T-helper 17 cell (primary cell): ENCODE measurements at regions not wholly inside any gene's neighbourhood (a gene's known extent, or its start where the extent isn't known, plus 50 kb on each side); places are given as distances from the start of the nearest gene placed in this dataset.

Experiments
- ATAC-seq: fragments of 150-1000 bp; cut with Tn5 transposase; 2 replicates; pipeline ENCODE4 v1.10.0; 2021; ENCODE audit warnings: mild to moderate bottlenecking, moderate library complexity
- DNase-seq, 3 donors: peaks; one replicate each; pipeline versions ENCODE4 v3.0.0 to v3.0.0-alpha.2; 2020 to 2021
- H3K9me3 ChIP-seq: one replicate; pipeline ENCODE4 v1.7.0; 2013; ENCODE audit warnings: low read length, mild to moderate bottlenecking; ENCODE audit not compliant: control insufficient read depth, poor library complexity, severe bottlenecking
- H3K27ac Mint-ChIP-seq: one replicate; pipeline ENCODE4 v1.8.0; 2022; ENCODE audit warnings: mild to moderate bottlenecking, moderate library complexity, mixed read lengths
- H3K27me3 Mint-ChIP-seq: one replicate; pipeline ENCODE4 v1.8.0; 2022; ENCODE audit warnings: mixed read lengths
- H3K36me3 Mint-ChIP-seq: one replicate; pipeline ENCODE4 v1.8.0; 2022; ENCODE audit warnings: low read depth, mixed read lengths
- H3K4me1 Mint-ChIP-seq: one replicate; pipeline ENCODE4 v1.8.0; 2022; ENCODE audit warnings: mild to moderate bottlenecking, mixed read lengths
- H3K4me3 Mint-ChIP-seq: one replicate; pipeline ENCODE4 v1.8.0; 2022; ENCODE audit warnings: mild to moderate bottlenecking, moderate library complexity, mixed read lengths

DNA sequence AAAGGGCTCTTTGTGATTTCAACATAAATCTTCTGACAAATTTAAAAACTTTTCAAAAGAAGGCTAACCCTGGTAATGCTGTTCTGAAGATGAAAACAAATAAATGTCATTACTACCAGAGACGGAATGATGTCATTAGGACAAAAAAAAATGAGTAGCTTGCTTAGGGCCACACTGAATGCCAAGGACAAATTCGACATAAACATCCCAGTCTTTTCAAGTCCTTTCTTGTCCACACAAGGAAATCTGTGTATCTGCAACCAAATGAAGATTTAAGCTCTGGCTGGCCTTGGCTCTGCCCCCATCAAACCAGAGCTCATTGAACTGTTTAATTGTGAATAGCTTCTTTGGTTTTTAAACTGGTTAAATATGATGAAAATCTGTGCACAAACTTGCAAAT lies 592.7 kb downstream of the TLE1 start:
- DNase-seq (no peak), ATAC-seq (no peak)
- H3K9me3 ChIP-seq: no peaks in the 10 kb centered on the region
- Mint-ChIP-seq H3K36me3 (no peaks in the 10 kb centered on the region), H3K27me3 (no peaks in the 10 kb centered on the region), H3K27ac (no peak overlapping the region), H3K4me1 (no peaks in the 10 kb centered on the region), H3K4me3 (no peak overlapping the region)

DNA sequence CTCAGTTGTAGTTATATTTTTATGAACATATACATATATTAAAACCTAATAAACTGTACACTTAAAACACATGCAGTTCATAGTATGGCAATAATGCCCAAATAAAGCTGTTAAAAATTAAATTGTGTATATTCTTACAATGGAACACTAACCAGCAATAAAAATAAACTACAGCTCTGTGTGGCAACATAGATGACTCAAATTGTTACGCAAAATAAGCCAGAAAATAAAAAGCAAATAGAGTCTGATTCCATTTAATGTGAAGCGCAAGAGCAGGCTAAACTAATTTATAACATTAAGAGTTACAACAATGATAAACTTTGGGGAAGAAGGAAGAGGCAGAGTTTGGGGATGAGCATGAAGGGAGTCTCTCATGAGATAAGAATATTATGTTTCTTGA lies 597.3 kb downstream of the TLE1 start:
- Mint-ChIP-seq H3K4me3 (no peak overlapping the region), H3K27me3 (no peaks in the 10 kb centered on the region), H3K36me3 (no peaks in the 10 kb centered on the region), H3K4me1 (no peaks in the 10 kb centered on the region), H3K27ac (no peak overlapping the region)
- no peaks in the 10 kb centered on the region for H3K9me3 ChIP-seq
- ATAC-seq: no peak
- no peak for DNase-seq

DNA sequence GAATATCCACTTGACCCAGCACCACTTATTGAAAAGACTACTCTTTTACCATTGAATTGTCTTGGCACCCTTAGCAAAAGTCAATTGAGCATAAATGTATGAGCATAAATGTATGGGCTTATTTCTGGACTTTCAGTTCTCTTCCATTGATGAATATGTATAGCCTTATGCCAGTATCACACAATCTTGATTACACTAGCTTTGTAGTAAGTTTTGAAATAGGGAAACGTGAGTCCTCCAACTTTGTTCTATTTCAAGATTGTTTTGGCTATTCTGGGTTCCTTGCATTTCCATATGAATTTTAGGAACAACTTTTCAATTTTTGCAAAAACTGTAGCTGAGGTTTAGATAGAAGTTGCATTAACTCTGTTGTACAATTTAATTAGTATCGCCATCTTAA lies 601.0 kb downstream of the TLE1 start:
- no peak overlapping the region for H3K27ac Mint-ChIP-seq
- ATAC-seq: no peak
- no peaks in the 10 kb centered on the region for H3K36me3 Mint-ChIP-seq
- H3K4me3 Mint-ChIP-seq: no peak overlapping the region
- no peaks in the 10 kb centered on the region for H3K27me3 Mint-ChIP-seq
- H3K4me1 Mint-ChIP-seq: no peaks in the 10 kb centered on the region
- no peaks in the 10 kb centered on the region for H3K9me3 ChIP-seq
- DNase-seq: no peak

DNA sequence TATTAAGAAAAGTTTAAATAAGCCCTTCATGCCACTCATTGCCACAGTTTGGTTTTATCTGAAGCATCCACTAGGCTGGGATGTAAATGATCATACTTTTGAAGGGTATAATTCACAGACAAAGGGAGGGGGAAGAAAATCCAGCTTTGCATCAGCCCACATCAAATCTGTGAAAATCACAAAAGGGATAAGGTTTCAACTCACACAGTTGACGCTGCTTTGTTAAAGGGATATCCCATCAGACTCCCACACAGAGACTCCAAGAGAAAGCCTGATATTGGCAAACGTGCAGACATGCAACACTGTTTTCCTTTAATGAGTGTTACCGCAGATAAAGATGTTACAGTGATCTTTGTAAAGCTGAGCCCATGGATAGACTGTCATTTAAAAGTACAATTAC lies 602.9 kb downstream of the TLE1 start:
- no peaks in the 10 kb centered on the region for H3K4me1 Mint-ChIP-seq
- H3K27ac Mint-ChIP-seq: no peak overlapping the region
- no peak for ATAC-seq
- no peaks in the 10 kb centered on the region for H3K36me3 Mint-ChIP-seq
- H3K4me3 Mint-ChIP-seq: no peak overlapping the region
- no peaks in the 10 kb centered on the region for H3K9me3 ChIP-seq
- DNase-seq: no peak
- no peaks in the 10 kb centered on the region for H3K27me3 Mint-ChIP-seq

DNA sequence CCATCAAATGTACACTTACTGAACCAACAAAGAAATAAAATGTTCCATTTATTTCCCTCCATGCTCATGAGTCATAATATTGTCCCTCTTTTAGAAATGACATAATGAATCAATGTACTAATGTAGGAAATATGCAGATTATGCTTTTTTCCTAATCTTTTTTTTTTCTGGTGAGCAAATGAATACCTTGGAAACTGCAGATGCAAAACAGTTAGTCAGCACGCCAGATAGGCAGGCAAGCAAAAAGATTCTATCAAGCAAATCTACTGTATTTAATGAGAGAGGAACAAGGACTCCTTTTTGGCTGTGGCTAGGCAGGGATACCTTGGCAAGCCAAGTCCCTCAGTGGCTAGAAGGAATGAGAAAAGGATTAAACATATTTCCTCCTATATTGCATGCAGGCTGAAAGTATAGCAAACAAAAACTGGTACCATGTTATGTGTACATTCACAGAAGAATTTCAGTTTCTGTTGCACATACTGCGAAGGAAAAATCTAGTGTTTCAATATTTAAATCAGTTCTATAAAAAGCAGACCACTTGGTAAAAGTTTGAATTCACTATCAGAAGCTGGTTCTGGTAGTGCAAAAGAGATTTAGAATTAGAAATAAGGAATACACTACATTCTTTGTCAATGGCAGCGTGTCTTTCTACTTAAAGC lies 605.4 kb downstream of the TLE1 start:
- Mint-ChIP-seq H3K27me3 (no peaks in the 10 kb centered on the region), H3K4me1 (no peaks in the 10 kb centered on the region), H3K4me3 (no peak overlapping the region), H3K27ac (no peak overlapping the region), H3K36me3 (no peaks in the 10 kb centered on the region)
- no peaks in the 10 kb centered on the region for H3K9me3 ChIP-seq
- no peak for DNase-seq
- ATAC-seq: no peak

DNA sequence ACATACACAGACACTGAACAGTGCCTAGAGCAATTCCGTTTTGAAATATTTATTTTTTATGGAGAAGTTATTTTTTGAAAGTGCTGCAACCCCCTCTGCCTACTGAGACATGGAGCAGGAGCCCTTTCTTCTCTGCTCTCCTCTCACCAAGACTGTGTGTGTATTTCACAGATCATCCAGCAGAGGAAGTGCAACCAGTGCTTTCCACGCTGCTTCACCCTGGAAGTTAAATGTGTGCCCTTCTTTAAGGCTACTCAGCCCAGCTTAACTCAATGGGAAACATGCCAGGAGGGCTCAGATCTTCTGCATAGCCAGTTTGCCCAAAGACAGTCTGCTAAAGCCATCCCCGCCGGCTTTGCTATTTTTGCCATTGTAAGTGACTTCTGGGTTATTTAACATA lies 606.3 kb downstream of the TLE1 start:
- Mint-ChIP-seq H3K27ac (no peak overlapping the region), H3K4me1 (no peaks in the 10 kb centered on the region), H3K27me3 (no peaks in the 10 kb centered on the region), H3K36me3 (no peaks in the 10 kb centered on the region), H3K4me3 (no peak overlapping the region)
- no peak for DNase-seq
- ATAC-seq: no peak
- H3K9me3 ChIP-seq: no peaks in the 10 kb centered on the region

DNA sequence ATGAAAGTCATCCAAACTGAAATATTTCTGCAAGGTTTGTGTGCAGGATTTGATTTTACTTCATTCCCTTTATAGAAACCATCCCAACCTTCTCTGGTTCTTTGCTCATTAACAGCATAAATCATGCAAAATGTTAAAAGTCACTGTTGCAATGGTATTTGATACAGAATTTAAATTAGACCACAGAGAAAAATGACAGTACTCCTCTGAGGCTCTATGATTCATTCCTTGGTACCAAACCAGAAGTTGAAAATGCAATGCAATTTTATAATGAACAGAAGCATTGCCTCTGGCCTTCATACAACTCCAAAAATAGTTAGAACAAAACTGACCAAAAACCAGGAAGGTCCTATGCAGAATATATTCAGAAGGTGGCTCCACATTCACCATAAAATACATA lies 607.1 kb downstream of the TLE1 start:
- ATAC-seq (no peak), DNase-seq (no peak)
- no peaks in the 10 kb centered on the region for H3K36me3 Mint-ChIP-seq
- H3K27ac Mint-ChIP-seq: no peak overlapping the region
- H3K4me1 Mint-ChIP-seq: no peaks in the 10 kb centered on the region
- H3K27me3 Mint-ChIP-seq: no peaks in the 10 kb centered on the region
- H3K4me3 Mint-ChIP-seq: no peak overlapping the region
- no peaks in the 10 kb centered on the region for H3K9me3 ChIP-seq

DNA sequence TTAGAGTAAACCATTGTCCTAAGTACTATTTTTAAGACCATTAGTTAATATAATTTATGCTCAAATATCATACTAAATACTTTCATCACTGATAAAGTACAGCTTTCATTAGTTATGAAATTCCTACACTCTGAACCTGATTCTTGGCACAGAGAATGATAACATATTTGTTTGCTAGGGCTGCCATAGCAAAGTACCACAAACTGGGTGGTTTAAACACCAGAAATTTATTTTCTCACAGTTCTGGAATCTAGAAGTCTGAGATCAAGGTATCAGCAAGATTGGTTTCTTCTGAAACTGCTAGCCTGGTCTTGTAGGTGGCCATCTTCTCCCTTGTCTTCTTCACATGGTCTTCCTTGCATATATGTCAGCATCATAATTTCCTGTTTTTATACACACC lies 608.4 kb downstream of the TLE1 start:
- ATAC-seq (no peak), DNase-seq (no peak)
- Mint-ChIP-seq H3K36me3 (no peaks in the 10 kb centered on the region), H3K27me3 (no peaks in the 10 kb centered on the region), H3K27ac (no peak overlapping the region), H3K4me1 (no peaks in the 10 kb centered on the region), H3K4me3 (no peak overlapping the region)
- no peaks in the 10 kb centered on the region for H3K9me3 ChIP-seq

DNA sequence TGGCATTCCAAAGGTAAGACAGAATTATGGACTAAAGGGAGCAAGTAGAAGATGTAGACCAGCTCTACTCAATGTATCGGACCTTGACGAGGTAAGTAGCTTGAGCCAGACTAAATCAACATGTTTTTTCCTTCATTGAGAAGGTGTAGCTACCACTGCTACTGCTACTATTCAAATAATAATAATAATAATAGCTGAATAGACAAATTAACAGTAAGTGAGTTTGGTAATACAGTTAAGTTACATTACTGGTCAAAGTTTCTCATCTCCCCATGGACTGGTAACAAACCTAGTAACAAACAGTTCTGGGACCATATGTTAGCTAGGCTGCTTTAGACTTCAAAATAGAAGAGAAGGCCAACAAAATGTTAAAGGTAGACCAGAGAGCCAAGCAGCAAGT lies 609.2 kb downstream of the TLE1 start:
- ATAC-seq (no peak), DNase-seq (no peak)
- no peaks in the 10 kb centered on the region for H3K27me3 Mint-ChIP-seq
- no peaks in the 10 kb centered on the region for H3K9me3 ChIP-seq
- no peak overlapping the region for H3K27ac Mint-ChIP-seq
- no peaks in the 10 kb centered on the region for H3K4me1 Mint-ChIP-seq
- H3K4me3 Mint-ChIP-seq: no peak overlapping the region
- no peaks in the 10 kb centered on the region for H3K36me3 Mint-ChIP-seq

DNA sequence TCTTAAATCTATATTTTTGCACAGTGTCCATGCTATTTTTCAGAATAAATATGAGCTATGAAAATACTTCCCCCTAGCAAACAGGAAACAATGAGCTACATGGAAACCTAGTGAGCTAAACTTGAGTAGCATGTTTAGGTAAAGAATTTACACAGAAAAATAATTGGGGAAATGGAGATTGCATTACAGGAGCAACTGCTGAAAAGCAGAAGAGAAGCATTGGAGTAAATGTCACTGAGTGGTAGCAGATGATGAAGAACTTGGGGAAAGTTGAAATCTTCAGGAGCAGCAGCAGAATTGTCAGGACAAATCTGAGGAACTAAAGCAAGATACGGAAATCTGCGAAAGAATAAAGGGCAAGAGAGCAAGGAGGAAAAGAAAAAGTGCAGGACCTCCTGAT lies 610.3 kb downstream of the TLE1 start:
- ATAC-seq (no peak), DNase-seq (no peak)
- H3K27ac Mint-ChIP-seq: no peak overlapping the region
- no peaks in the 10 kb centered on the region for H3K4me1 Mint-ChIP-seq
- no peak overlapping the region for H3K4me3 Mint-ChIP-seq
- H3K36me3 Mint-ChIP-seq: no peaks in the 10 kb centered on the region
- no peaks in the 10 kb centered on the region for H3K9me3 ChIP-seq
- H3K27me3 Mint-ChIP-seq: no peaks in the 10 kb centered on the region

DNA sequence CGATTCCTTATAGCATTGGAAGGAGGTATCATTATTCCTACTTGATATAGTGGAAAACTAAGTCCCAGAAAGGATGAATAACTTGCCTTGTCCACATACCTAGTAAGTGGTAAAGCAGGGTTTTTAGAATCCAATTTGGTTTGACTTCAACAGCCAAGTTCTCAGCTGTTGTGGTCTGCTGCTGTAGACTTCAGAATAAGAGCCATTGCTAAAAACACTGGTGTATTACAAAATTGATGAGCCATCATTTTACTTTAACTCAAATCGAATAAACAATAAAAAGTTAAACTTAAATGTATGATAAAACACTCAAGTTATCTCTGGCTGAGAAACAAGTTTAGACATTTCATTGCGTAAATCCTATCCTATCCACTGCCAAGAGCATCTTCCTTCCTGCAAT lies 610.8 kb downstream of the TLE1 start:
- ATAC-seq: no peak
- H3K4me3 Mint-ChIP-seq: no peak overlapping the region

DNA sequence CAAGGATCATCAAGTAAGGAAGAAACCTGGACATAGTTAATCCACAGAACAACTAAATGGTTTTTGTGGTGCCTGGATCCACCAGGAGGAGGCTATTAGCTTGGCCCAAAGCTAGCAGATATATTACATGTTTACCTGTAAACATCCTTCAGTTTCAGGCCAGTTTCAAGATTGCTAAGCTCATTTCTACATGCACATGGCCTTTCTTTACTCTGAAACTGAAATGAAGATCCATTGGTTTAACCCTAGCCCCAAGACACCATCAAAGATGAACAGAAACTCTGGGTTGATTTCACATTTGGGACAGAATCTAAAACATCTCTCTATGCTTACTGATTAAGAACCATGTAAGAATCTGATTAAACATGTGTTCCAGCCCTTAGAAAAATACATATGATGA lies 611.8 kb downstream of the TLE1 start:
- H3K36me3 Mint-ChIP-seq: no peaks in the 10 kb centered on the region

More for the DNA sequence above, 610.8 kb downstream of the TLE1 start:
- Mint-ChIP-seq H3K4me1 (no peaks in the 10 kb centered on the region), H3K27ac (no peak overlapping the region), H3K36me3 (no peaks in the 10 kb centered on the region), H3K27me3 (no peaks in the 10 kb centered on the region)
- no peaks in the 10 kb centered on the region for H3K9me3 ChIP-seq
- DNase-seq: no peak

DNA sequence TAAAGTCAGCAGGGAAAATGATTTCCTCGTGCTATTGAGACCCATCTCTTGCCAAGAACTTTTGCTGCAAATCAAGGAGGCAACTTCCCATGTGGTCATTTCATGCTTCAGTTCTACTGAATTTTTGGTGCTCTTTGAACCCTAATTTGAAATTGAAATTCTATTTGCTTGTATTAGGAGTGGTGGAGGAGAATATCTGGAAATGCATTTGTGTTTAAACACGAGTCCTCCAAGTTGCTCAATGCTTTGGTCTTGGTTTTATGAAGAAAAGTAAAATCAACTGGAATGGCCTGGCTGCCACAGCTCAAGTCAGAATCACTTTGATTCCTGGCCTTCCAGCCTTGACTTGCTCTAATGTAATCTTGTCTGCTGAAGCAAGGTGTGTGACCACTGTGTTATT lies 613.2 kb downstream of the TLE1 start:
- Mint-ChIP-seq H3K4me3 (no peak overlapping the region), H3K27ac (no peak overlapping the region), H3K36me3 (no peaks in the 10 kb centered on the region), H3K4me1 (no peaks in the 10 kb centered on the region), H3K27me3 (no peaks in the 10 kb centered on the region)
- DNase-seq: no peak
- ATAC-seq: no peak
- H3K9me3 ChIP-seq: no peaks in the 10 kb centered on the region

More for the DNA sequence above, 611.8 kb downstream of the TLE1 start:
- Mint-ChIP-seq H3K4me1 (no peaks in the 10 kb centered on the region), H3K27me3 (no peaks in the 10 kb centered on the region), H3K27ac (no peak overlapping the region), H3K4me3 (no peak overlapping the region)
- no peak for DNase-seq
- ATAC-seq: no peak
- no peaks in the 10 kb centered on the region for H3K9me3 ChIP-seq

DNA sequence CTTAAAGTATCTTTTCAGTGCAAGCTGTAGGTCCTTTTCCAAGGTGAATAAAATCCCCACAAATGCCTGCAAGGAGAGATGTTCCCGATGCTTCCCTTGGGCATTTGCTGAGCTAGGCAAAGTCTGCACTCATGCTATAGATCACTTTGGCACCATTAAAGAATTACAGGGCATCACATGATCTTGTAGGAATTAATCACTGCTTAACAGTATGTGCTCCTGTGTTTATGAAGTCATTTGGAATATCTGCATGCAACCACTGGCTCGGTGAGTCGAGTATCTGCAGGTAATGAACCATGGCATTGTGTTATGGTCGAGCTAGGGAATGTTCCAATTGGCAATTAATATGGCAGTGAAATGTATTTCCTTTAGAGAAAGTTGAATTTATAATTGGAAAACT lies 615.1 kb downstream of the TLE1 start:
- H3K9me3 ChIP-seq: no peaks in the 10 kb centered on the region
- H3K27ac Mint-ChIP-seq: no peak overlapping the region
- DNase-seq: no peak
- no peaks in the 10 kb centered on the region for H3K4me1 Mint-ChIP-seq
- ATAC-seq: no peak
- H3K27me3 Mint-ChIP-seq: no peaks in the 10 kb centered on the region
- no peak overlapping the region for H3K4me3 Mint-ChIP-seq
- no peaks in the 10 kb centered on the region for H3K36me3 Mint-ChIP-seq
